Thyroid gland (tissue), 4 donors: ENCODE measurements at regions not wholly inside any gene's neighbourhood (a gene's known extent, or its start where the extent isn't known, plus 50 kb on each side); places are given as distances from the start of the nearest gene placed in this dataset.

Source experiments
- DNase-seq, 2 donors: peaks; one replicate each; pipeline ENCODE4 v3.0.0-alpha.2; 2019
- H3K27ac ChIP-seq, 3 donors: fragments of 200-600 bp; sonication (generic); 1 replicate in 2 of 3; 2 replicates in 1 of 3; pipeline ENCODE4 v1.5.1; 2016 to 2019; ENCODE audit warnings: mild to moderate bottlenecking in 1 of 3, moderate library complexity in 1 of 3
- H3K27me3 ChIP-seq: fragments of 200-600 bp; sonication (generic); one replicate; pipeline ENCODE4 v1.5.1; 2019
- H3K36me3 ChIP-seq, 2 donors: fragments of 200-600 bp; sonication (generic); one replicate each; pipeline ENCODE4 v1.5.1; 2016 to 2019
- H3K4me1 ChIP-seq, 2 donors: fragments of 200-600 bp; sonication (generic); one replicate each; pipeline ENCODE4 v1.5.1; 2017 to 2019
- H3K4me3 ChIP-seq, 3 donors: fragments of 200-600 bp; sonication (generic); replicated peaks in 1 of 3; 1 replicate in 2 of 3; 2 replicates in 1 of 3; pipeline ENCODE4 v1.5.1; 2016; ENCODE audit warnings: mild to moderate bottlenecking in 1 of 3
- H3K9me3 ChIP-seq: fragments of 200-600 bp; sonication (generic); one replicate; pipeline ENCODE4 v1.5.1; 2017
- CTCF ChIP-seq, 6 experiments: fragments of 200-600 bp in 3 of 6; fragments of 450-650 bp in 3 of 6; sonication (generic) in 3 of 6; IDR thresholded peaks; one replicate each; pipeline ENCODE4 v1.5.1; 2016 to 2019; ENCODE audit warnings: antibody characterized with exemption in 6 of 6, mild to moderate bottlenecking in 2 of 6, inconsistent platforms in 1 of 6, moderate library complexity in 1 of 6
- POLR2A ChIP-seq, 2 donors: fragments of 450-650 bp; IDR thresholded peaks; one replicate each; pipeline ENCODE4 v1.6.1; 2017; ENCODE audit warnings: antibody characterized with exemption in 2 of 2, mild to moderate bottlenecking in 2 of 2, moderate library complexity in 1 of 2
- WGBS, 2 donors: methylation state at CpG; one replicate each; pipeline ENCODE4 v1.1.5; 2017; 5-methylcytosine and 5-hydroxymethylcytosine counted together
- intact Hi-C: fragments of 100-400 bp; cut with DNase I; formaldehyde crosslinking; loops from one replicate; pipeline ENCODE4 v1.15.1; 2023

GRCh38 chr1:82465024-82465423 lies 664.3 kb downstream of the ADGRL2 start:
- peak overlapping the region in 2 of 3 donors; percentile 37 to 41 for H3K27ac ChIP-seq
- no peaks in the 10 kb centered on the region for H3K9me3 ChIP-seq
- peaks cover 13 to 18% of the 10 kb centered on the region in 2 donors for H3K4me1 ChIP-seq
- intact Hi-C loops = no loop called here
- TF ChIP-seq POLR2A (IDR thresholded peaks at IDR 0.05) (no peak), CTCF (IDR thresholded peaks at IDR 0.05) (no peak)
- H3K36me3 ChIP-seq = no peaks in the 10 kb centered on the region
- no peak overlapping the region for H3K4me3 ChIP-seq
- 19 to 31% methylated on average over 3 of the region's 3 CpGs for WGBS, 2 donors
- no peak for DNase-seq
- H3K27me3 ChIP-seq = no peaks in the 10 kb centered on the region

GRCh38 chr1:82464362-82465001 lies 663.7 kb downstream of the ADGRL2 start:
- H3K27me3 ChIP-seq = no peaks in the 10 kb centered on the region
- intact Hi-C loops = no loop called here
- H3K9me3 ChIP-seq = no peaks in the 10 kb centered on the region
- TF ChIP-seq POLR2A (IDR thresholded peaks at IDR 0.05) (no peak), CTCF (IDR thresholded peaks at IDR 0.05) (no peak)
- H3K27ac ChIP-seq = peak overlapping the region in 2 of 3 donors; percentile 37 to 41
- WGBS, 2 donors = 9 to 15% methylated on average over 3 of the region's 3 CpGs
- H3K4me3 ChIP-seq = no peak overlapping the region
- H3K36me3 ChIP-seq = no peaks in the 10 kb centered on the region
- peak; percentile 83 to 88 for DNase-seq
- peaks cover 13 to 18% of the 10 kb centered on the region in 2 donors for H3K4me1 ChIP-seq

GRCh38 chr1:82463951-82464350 lies 663.2 kb downstream of the ADGRL2 start:
- 76 to 88% methylated on average over 1 of the region's 1 CpG for WGBS, 2 donors
- intact Hi-C loops = no loop called here

GRCh38 chr1:82462366-82462765 lies 661.6 kb downstream of the ADGRL2 start:
- Histone ChIP-seq H3K27ac (no peak overlapping the region), H3K4me1 (peaks cover 13 to 18% of the 10 kb centered on the region in 2 donors), H3K9me3 (no peaks in the 10 kb centered on the region), H3K36me3 (no peaks in the 10 kb centered on the region), H3K27me3 (no peaks in the 10 kb centered on the region), H3K4me3 (no peak overlapping the region)
- TF ChIP-seq CTCF (IDR thresholded peaks at IDR 0.05) (no peak), POLR2A (IDR thresholded peaks at IDR 0.05) (no peak)
- intact Hi-C loops = no loop called here
- DNase-seq = no peak
- 45 to 47% methylated on average over 1 of the region's 1 CpG for WGBS, 2 donors

More at GRCh38 chr1:82463951-82464350, 663.2 kb downstream of the ADGRL2 start:
- DNase-seq = no peak
- Histone ChIP-seq H3K9me3 (no peaks in the 10 kb centered on the region), H3K4me3 (no peak overlapping the region), H3K27ac (peak overlapping the region in 2 of 3 donors; percentile 37 to 41), H3K27me3 (no peaks in the 10 kb centered on the region), H3K4me1 (peaks cover 13 to 18% of the 10 kb centered on the region in 2 donors), H3K36me3 (no peaks in the 10 kb centered on the region)
- no peak for TF ChIP-seq POLR2A (IDR thresholded peaks at IDR 0.05)
- TF ChIP-seq CTCF (IDR thresholded peaks at IDR 0.05) = no peak

- no peak for TF ChIP-seq POLR2A (IDR thresholded peaks at IDR 0.05)
- no peak for TF ChIP-seq CTCF (IDR thresholded peaks at IDR 0.05)
- Histone ChIP-seq H3K4me1 (no peaks in the 10 kb centered on the region), H3K27ac (no peak overlapping the region), H3K9me3 (no peaks in the 10 kb centered on the region), H3K36me3 (no peaks in the 10 kb centered on the region), H3K27me3 (no peaks in the 10 kb centered on the region), H3K4me3 (no peak overlapping the region)
- 25 to 50% methylated on average over 1 of the region's 1 CpG for WGBS, 2 donors
- intact Hi-C loops = no loop called here
- DNase-seq = no peak
Measured at GRCh38 chr1:82455342-82455741, 654.6 kb downstream of the ADGRL2 start.
